Gastrocnemius medialis (tissue), 4 donors: ENCODE measurements at regions not wholly inside any gene's neighbourhood (a gene's known extent, or its start where the extent isn't known, plus 50 kb on each side); places are given as distances from the start of the nearest gene placed in this dataset.

Experiments
- POLR2A ChIP-seq, 2 donors: fragments of 450-650 bp; IDR thresholded peaks; one replicate each; pipeline ENCODE4 v1.6.1; 2017; ENCODE audit warnings: antibody characterized with exemption in 2 of 2, mild to moderate bottlenecking in 2 of 2, moderate library complexity in 2 of 2
- TF ChIP-seq, protein P1 (sequence below), 5 experiments: fragments of 450-650 bp in 3 of 5; fragments of 200-600 bp in 2 of 5; sonication (generic) in 2 of 5; IDR thresholded peaks in 4 of 5; conservative IDR thresholded peaks in 1 of 5; 1 replicate in 4 of 5; 2 replicates in 1 of 5; pipeline ENCODE4 v1.5.1; 2016 to 2019; ENCODE audit warnings: antibody characterized with exemption in 5 of 5, mild to moderate bottlenecking in 3 of 5, moderate library complexity in 3 of 5

- TF ChIP-seq, protein P1, sequence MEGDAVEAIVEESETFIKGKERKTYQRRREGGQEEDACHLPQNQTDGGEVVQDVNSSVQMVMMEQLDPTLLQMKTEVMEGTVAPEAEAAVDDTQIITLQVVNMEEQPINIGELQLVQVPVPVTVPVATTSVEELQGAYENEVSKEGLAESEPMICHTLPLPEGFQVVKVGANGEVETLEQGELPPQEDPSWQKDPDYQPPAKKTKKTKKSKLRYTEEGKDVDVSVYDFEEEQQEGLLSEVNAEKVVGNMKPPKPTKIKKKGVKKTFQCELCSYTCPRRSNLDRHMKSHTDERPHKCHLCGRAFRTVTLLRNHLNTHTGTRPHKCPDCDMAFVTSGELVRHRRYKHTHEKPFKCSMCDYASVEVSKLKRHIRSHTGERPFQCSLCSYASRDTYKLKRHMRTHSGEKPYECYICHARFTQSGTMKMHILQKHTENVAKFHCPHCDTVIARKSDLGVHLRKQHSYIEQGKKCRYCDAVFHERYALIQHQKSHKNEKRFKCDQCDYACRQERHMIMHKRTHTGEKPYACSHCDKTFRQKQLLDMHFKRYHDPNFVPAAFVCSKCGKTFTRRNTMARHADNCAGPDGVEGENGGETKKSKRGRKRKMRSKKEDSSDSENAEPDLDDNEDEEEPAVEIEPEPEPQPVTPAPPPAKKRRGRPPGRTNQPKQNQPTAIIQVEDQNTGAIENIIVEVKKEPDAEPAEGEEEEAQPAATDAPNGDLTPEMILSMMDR (IDR thresholded peaks at IDR 0.05 in 4 of 5, conservative IDR thresholded peaks at IDR 0.05 in 1 of 5): no peak
- no peak for TF ChIP-seq POLR2A (IDR thresholded peaks at IDR 0.05)
Measured at GRCh38 chr6:6453186-6453585, 132.7 kb upstream of the F13A1 start.
